NB4 (cell line): ENCODE measurements at regions not wholly inside any gene's neighbourhood (a gene's known extent, or its start where the extent isn't known, plus 50 kb on each side); places are given as distances from the start of the nearest gene placed in this dataset.
A peak's percentile ranks its signal among the peaks of the same experiment; 100 is the strongest.

Source experiments
- DNase-seq: peaks from one replicate; pipeline ENCODE4 v3.0.0; 2010; ENCODE audit warnings: low read depth
- H3K4me3 ChIP-seq: one replicate; pipeline ENCODE4 v1.5.1; 2011; ENCODE audit warnings: mild to moderate bottlenecking, low read depth, low read length, moderate library complexity
- CTCF ChIP-seq: IDR thresholded peaks from one replicate; pipeline ENCODE4 v1.5.1; 2012; ENCODE audit warnings: low read depth, low read length
- MAX ChIP-seq: IDR thresholded peaks from 2 replicates; pipeline ENCODE4 v1.6.1; 2011; ENCODE audit warnings: low read depth, low read length
- MYC ChIP-seq: IDR thresholded peaks from 2 replicates; pipeline ENCODE4 v1.6.1; 2011; ENCODE audit warnings: low read depth, low read length
- POLR2A ChIP-seq: IDR thresholded peaks from 2 replicates; pipeline ENCODE4 v1.6.1; 2011; ENCODE audit warnings: mild to moderate bottlenecking; ENCODE audit not compliant: insufficient read length; ENCODE audit errors: extremely low read depth

- no peak overlapping the region for H3K4me3 ChIP-seq
- no peak for DNase-seq
- TF ChIP-seq MAX (no peak), CTCF (no peak), POLR2A (no peak), MYC (no peak)
Measured at GRCh38 chr5:2334719-2335118, 416.8 kb downstream of the IRX2 start.

- no peak for DNase-seq
- no peak for TF ChIP-seq POLR2A
- TF ChIP-seq MAX = no peak
- TF ChIP-seq MYC = no peak
- TF ChIP-seq CTCF = no peak
- H3K4me3 ChIP-seq = no peak overlapping the region
Measured at GRCh38 chr5:2333291-2333690, 418.2 kb downstream of the IRX2 start.

GRCh38 chr5:2332521-2332920 is 419.0 kb downstream of the IRX2 start:
- no peak for DNase-seq
- TF ChIP-seq MYC = no peak
- peak; percentile 61; the same call in 1 of the 2 replicates for TF ChIP-seq MAX
- no peak for TF ChIP-seq CTCF
- TF ChIP-seq POLR2A = no peak
- H3K4me3 ChIP-seq = no peak overlapping the region

- TF ChIP-seq CTCF = no peak
- no peak for TF ChIP-seq POLR2A
- TF ChIP-seq MAX = no peak
- no peak for TF ChIP-seq MYC
- no peak overlapping the region for H3K4me3 ChIP-seq
- DNase-seq = no peak
Measured at GRCh38 chr5:2330325-2331130, 420.9 kb downstream of the IRX2 start.

GRCh38 chr5:2329741-2330140 is 421.7 kb downstream of the IRX2 start:
- no peak for DNase-seq
- TF ChIP-seq POLR2A = no peak
- TF ChIP-seq MAX = no peak
- TF ChIP-seq MYC = no peak
- TF ChIP-seq CTCF = no peak
- no peak overlapping the region for H3K4me3 ChIP-seq
